HG03460 (cell line): ENCODE measurements at regions not wholly inside any gene's neighbourhood (a gene's known extent, or its start where the extent isn't known, plus 50 kb on each side); places are given as distances from the start of the nearest gene placed in this dataset.
"Not testable (repeated sequence)": the region's sequence is repeated elsewhere in the genome, so short reads cannot be mapped to it uniquely, and the experiment has no call there.

Experiments used
- ATAC-seq: cut with Tn5 transposase; IDR thresholded peaks from one replicate; pipeline ENCODE4 v1.9.1; 2021; ENCODE audit not compliant: unreplicated experiment

- ATAC-seq: no peak
These were observed 249.2 kb upstream of the CCNH start for GRCh38 chr5:87661784-87662566.

GRCh38 chr5:87653242-87653641 is 240.5 kb upstream of the CCNH start:
- no peak for ATAC-seq

- ATAC-seq: no peak
These were observed 237.6 kb upstream of the CCNH start for GRCh38 chr5:87650284-87650683.

GRCh38 chr5:87649455-87649854 is 236.7 kb upstream of the CCNH start:
- ATAC-seq: no peak

GRCh38 chr5:87645224-87645623 is 232.5 kb upstream of the CCNH start:
- no peak for ATAC-seq

- no peak for ATAC-seq
These were observed 228.2 kb upstream of the CCNH start for GRCh38 chr5:87640902-87641301.

- ATAC-seq: no peak
These were observed 214.6 kb upstream of the CCNH start for GRCh38 chr5:87627363-87627762.

- ATAC-seq: no peak
These were observed 195.7 kb upstream of the CCNH start for GRCh38 chr5:87608385-87608784.

- no peak for ATAC-seq
These were observed 192.9 kb upstream of the CCNH start for GRCh38 chr5:87605663-87606062.

GRCh38 chr5:87599778-87600177 is 187.0 kb upstream of the CCNH start:
- no peak for ATAC-seq

- ATAC-seq: no peak
These were observed 185.7 kb upstream of the CCNH start for GRCh38 chr5:87598460-87598859.

GRCh38 chr5:87594566-87594965 is 181.8 kb upstream of the CCNH start:
- no peak for ATAC-seq

GRCh38 chr5:87589587-87589986 is 176.9 kb upstream of the CCNH start:
- ATAC-seq: no peak

GRCh38 chr5:87588316-87588715 is 175.6 kb upstream of the CCNH start:
- no peak for ATAC-seq

- not testable (repeated sequence) for ATAC-seq
These were observed 171.0 kb upstream of the CCNH start for GRCh38 chr5:87583704-87584103.

GRCh38 chr5:87582149-87582548 is 169.4 kb upstream of the CCNH start:
- no peak for ATAC-seq

GRCh38 chr5:87581661-87582060 is 168.9 kb upstream of the CCNH start:
- ATAC-seq: no peak

- ATAC-seq: no peak
These were observed 166.9 kb upstream of the CCNH start for GRCh38 chr5:87579678-87580077.

GRCh38 chr5:87576867-87577266 is 164.1 kb upstream of the CCNH start:
- ATAC-seq: no peak

- not testable (repeated sequence) for ATAC-seq
These were observed 163.6 kb upstream of the CCNH start for GRCh38 chr5:87576306-87576705.

GRCh38 chr5:87574106-87574505 is 161.4 kb upstream of the CCNH start:
- ATAC-seq: no peak

- ATAC-seq: no peak
These were observed 159.9 kb upstream of the CCNH start for GRCh38 chr5:87572611-87573010.

- ATAC-seq: no peak
These were observed 159.4 kb upstream of the CCNH start for GRCh38 chr5:87572090-87572489.
